Stimulated activated effector memory CD8-positive, alpha-beta T cell treated with anti-CD3 and anti-CD28 coated beads, Interleukin-12 subunit alpha, Interleukin-12 subunit beta, amount 100 ng/mL, for 72 hours (primary cell): ENCODE measurements at regions not wholly inside any gene's neighbourhood (a gene's known extent, or its start where the extent isn't known, plus 50 kb on each side); places are given as distances from the start of the nearest gene placed in this dataset.
A peak's percentile ranks its signal among the peaks of the same experiment; 100 is the strongest.
"Not testable (repeated sequence)": the region's sequence is repeated elsewhere in the genome, so short reads cannot be mapped to it uniquely, and the experiment has no call there.

Experiments used
- ATAC-seq: fragments of 150-1000 bp; cut with Tn5 transposase; 2 replicates; pipeline ENCODE4 v1.10.0; 2021
- DNase-seq, 2 donors: peaks; one replicate each; pipeline ENCODE4 v3.0.0; 2021 to 2022; ENCODE audit warnings: low spot score in 2 of 2
- H3K27ac Mint-ChIP-seq: one replicate; pipeline ENCODE4 v1.8.0; 2022; ENCODE audit warnings: mild to moderate bottlenecking, mixed read lengths
- H3K36me3 Mint-ChIP-seq: one replicate; pipeline ENCODE4 v1.8.0; 2022; ENCODE audit warnings: mild to moderate bottlenecking, mixed read lengths
- H3K4me1 Mint-ChIP-seq: one replicate; pipeline ENCODE4 v1.8.0; 2022; ENCODE audit warnings: mixed read lengths
- H3K4me3 Mint-ChIP-seq: one replicate; pipeline ENCODE4 v1.8.0; 2022; ENCODE audit warnings: mild to moderate bottlenecking, mixed read lengths
- H3K9me3 Mint-ChIP-seq: one replicate; pipeline ENCODE4 v1.8.0; 2022; ENCODE audit warnings: mixed read lengths

GRCh38 chr17:51347851-51348584, 87.7 kb downstream of the UTP18 start:
- no peaks in the 10 kb centered on the region for H3K36me3 Mint-ChIP-seq
- H3K4me3 Mint-ChIP-seq = no peak overlapping the region
- H3K9me3 Mint-ChIP-seq = no peaks in the 10 kb centered on the region
- no peak for ATAC-seq
- H3K4me1 Mint-ChIP-seq = no peaks in the 10 kb centered on the region
- H3K27ac Mint-ChIP-seq = no peak overlapping the region
- DNase-seq = no peak

GRCh38 chr17:51351080-51351479, 90.7 kb downstream of the UTP18 start:
- Mint-ChIP-seq H3K4me3 (no peak overlapping the region), H3K4me1 (no peaks in the 10 kb centered on the region), H3K36me3 (no peaks in the 10 kb centered on the region), H3K9me3 (no peaks in the 10 kb centered on the region), H3K27ac (no peak overlapping the region)
- no peak for ATAC-seq
- DNase-seq = no peak

GRCh38 chr17:51351890-51352289, 91.5 kb downstream of the UTP18 start:
- Mint-ChIP-seq H3K4me3 (no peak overlapping the region), H3K36me3 (no peaks in the 10 kb centered on the region), H3K4me1 (no peaks in the 10 kb centered on the region), H3K27ac (no peak overlapping the region), H3K9me3 (no peaks in the 10 kb centered on the region)
- no peak for ATAC-seq
- DNase-seq = no peak

GRCh38 chr17:51352798-51353197, 92.5 kb downstream of the UTP18 start:
- DNase-seq = no peak
- Mint-ChIP-seq H3K36me3 (no peaks in the 10 kb centered on the region), H3K4me1 (no peaks in the 10 kb centered on the region), H3K27ac (no peak overlapping the region), H3K9me3 (no peaks in the 10 kb centered on the region), H3K4me3 (no peak overlapping the region)
- peak; percentile 55 for ATAC-seq

GRCh38 chr17:51353296-51353695, 93.0 kb downstream of the UTP18 start:
- Mint-ChIP-seq H3K36me3 (no peaks in the 10 kb centered on the region), H3K4me1 (no peaks in the 10 kb centered on the region), H3K9me3 (no peaks in the 10 kb centered on the region), H3K4me3 (no peak overlapping the region), H3K27ac (no peak overlapping the region)
- DNase-seq (no peak), ATAC-seq (no peak)

GRCh38 chr17:51354936-51355335, 94.6 kb downstream of the UTP18 start:
- H3K4me3 Mint-ChIP-seq = no peak overlapping the region

GRCh38 chr17:51355441-51356410, 95.4 kb downstream of the UTP18 start:
- no peak overlapping the region for H3K27ac Mint-ChIP-seq
- DNase-seq (no peak), ATAC-seq (no peak)
- no peaks in the 10 kb centered on the region for H3K4me1 Mint-ChIP-seq
- no peak overlapping the region for H3K4me3 Mint-ChIP-seq
- H3K9me3 Mint-ChIP-seq = no peaks in the 10 kb centered on the region
- no peaks in the 10 kb centered on the region for H3K36me3 Mint-ChIP-seq

More at GRCh38 chr17:51354936-51355335, 94.6 kb downstream of the UTP18 start:
- H3K4me1 Mint-ChIP-seq = no peaks in the 10 kb centered on the region
- H3K27ac Mint-ChIP-seq = no peak overlapping the region
- no peak for DNase-seq
- no peak for ATAC-seq
- no peaks in the 10 kb centered on the region for H3K36me3 Mint-ChIP-seq
- H3K9me3 Mint-ChIP-seq = no peaks in the 10 kb centered on the region

GRCh38 chr17:51359055-51359454, 98.7 kb downstream of the UTP18 start:
- no peak for ATAC-seq

GRCh38 chr17:51362811-51363585, 102.7 kb downstream of the UTP18 start:
- Mint-ChIP-seq H3K4me1 (peaks cover 6% of the 10 kb centered on the region), H3K9me3 (no peaks in the 10 kb centered on the region), H3K4me3 (no peak overlapping the region), H3K27ac (no peak overlapping the region), H3K36me3 (no peaks in the 10 kb centered on the region)
- no peak for DNase-seq
- ATAC-seq = no peak

More at GRCh38 chr17:51359055-51359454, 98.7 kb downstream of the UTP18 start:
- Mint-ChIP-seq H3K27ac (no peak overlapping the region), H3K36me3 (no peaks in the 10 kb centered on the region), H3K4me1 (no peaks in the 10 kb centered on the region), H3K9me3 (no peaks in the 10 kb centered on the region), H3K4me3 (no peak overlapping the region)
- no peak for DNase-seq

- ATAC-seq (no peak), DNase-seq (no peak)
- peaks cover 6% of the 10 kb centered on the region for H3K4me1 Mint-ChIP-seq
- no peaks in the 10 kb centered on the region for H3K36me3 Mint-ChIP-seq
- no peaks in the 10 kb centered on the region for H3K9me3 Mint-ChIP-seq
- no peak overlapping the region for H3K4me3 Mint-ChIP-seq
- no peak overlapping the region for H3K27ac Mint-ChIP-seq
These were observed 104.7 kb downstream of the UTP18 start for GRCh38 chr17:51365090-51365489.

- H3K9me3 Mint-ChIP-seq = no peaks in the 10 kb centered on the region
- no peak for ATAC-seq
- no peaks in the 10 kb centered on the region for H3K36me3 Mint-ChIP-seq
- H3K4me3 Mint-ChIP-seq = no peak overlapping the region
- H3K27ac Mint-ChIP-seq = no peak overlapping the region
- peaks cover 9% of the 10 kb centered on the region for H3K4me1 Mint-ChIP-seq
- DNase-seq = no peak
These were observed 106.5 kb downstream of the UTP18 start for GRCh38 chr17:51366866-51367265.

GRCh38 chr17:51367836-51368235, 107.5 kb downstream of the UTP18 start:
- not testable (repeated sequence) for H3K9me3 Mint-ChIP-seq, H3K36me3 Mint-ChIP-seq, ATAC-seq, H3K27ac Mint-ChIP-seq, H3K4me3 Mint-ChIP-seq, DNase-seq
- peaks cover 13% of the 10 kb centered on the region for H3K4me1 Mint-ChIP-seq

GRCh38 chr17:51371732-51372151, 111.4 kb downstream of the UTP18 start:
- no peak overlapping the region for H3K27ac Mint-ChIP-seq
- peaks cover 7% of the 10 kb centered on the region for H3K4me1 Mint-ChIP-seq
- DNase-seq (no peak), ATAC-seq (no peak)
- H3K9me3 Mint-ChIP-seq = no peaks in the 10 kb centered on the region
- no peak overlapping the region for H3K4me3 Mint-ChIP-seq
- H3K36me3 Mint-ChIP-seq = no peaks in the 10 kb centered on the region

- no peak overlapping the region for H3K27ac Mint-ChIP-seq
- no peak for ATAC-seq
- H3K4me1 Mint-ChIP-seq = peaks cover 7% of the 10 kb centered on the region
- no peaks in the 10 kb centered on the region for H3K36me3 Mint-ChIP-seq
- H3K9me3 Mint-ChIP-seq = no peaks in the 10 kb centered on the region
- no peak overlapping the region for H3K4me3 Mint-ChIP-seq
- no peak for DNase-seq
These were observed 112.1 kb downstream of the UTP18 start for GRCh38 chr17:51372345-51373004.
